HFF-Myc (cell line): ENCODE measurements at regions not wholly inside any gene's neighbourhood (a gene's known extent, or its start where the extent isn't known, plus 50 kb on each side); places are given as distances from the start of the nearest gene placed in this dataset.

ENCODE experiments used
- DNase-seq: peaks from one replicate; pipeline ENCODE4 v3.0.0-alpha.2; 2011; ENCODE audit warnings: low read depth; ENCODE audit errors: extremely low read depth
- H3K4me3 ChIP-seq: replicated peaks from 2 replicates; pipeline ENCODE4 v1.5.1; 2011; ENCODE audit warnings: low read depth, mild to moderate bottlenecking, control low read depth, low read length
- CTCF ChIP-seq: IDR thresholded peaks from 2 replicates; pipeline ENCODE4 v1.5.1; 2012; ENCODE audit warnings: mild to moderate bottlenecking, low read depth, low read length, control low read depth; ENCODE audit errors: missing control alignments

- no peak for TF ChIP-seq CTCF
- no peak overlapping the region for H3K4me3 ChIP-seq
Measured at GRCh38 chr1:222918801-222919477, 104.1 kb downstream of the DISP1 start.

GRCh38 chr1:222919478-222919865 is 104.6 kb downstream of the DISP1 start:
- no peak overlapping the region for H3K4me3 ChIP-seq
- no peak for DNase-seq
- TF ChIP-seq CTCF = no peak

More at GRCh38 chr1:222918801-222919477, 104.1 kb downstream of the DISP1 start:
- no peak for DNase-seq

- DNase-seq = no peak
- no peak for TF ChIP-seq CTCF
- H3K4me3 ChIP-seq = no peak overlapping the region
Measured at GRCh38 chr1:222920169-222920568, 105.3 kb downstream of the DISP1 start.

- no peak for DNase-seq
- no peak overlapping the region for H3K4me3 ChIP-seq
- TF ChIP-seq CTCF = no peak
Measured at GRCh38 chr1:222921945-222922344, 107.1 kb downstream of the DISP1 start.

- TF ChIP-seq CTCF = no peak
- no peak overlapping the region for H3K4me3 ChIP-seq
- DNase-seq = no peak
Measured at GRCh38 chr1:222923506-222923905, 108.7 kb downstream of the DISP1 start.

- no peak for DNase-seq
- no peak overlapping the region for H3K4me3 ChIP-seq
- no peak for TF ChIP-seq CTCF
Measured at GRCh38 chr1:222924136-222924706, 109.4 kb downstream of the DISP1 start.

GRCh38 chr1:222926566-222926965 is 111.7 kb downstream of the DISP1 start:
- no peak for DNase-seq

More at GRCh38 chr1:222926566-222926965, 111.7 kb downstream of the DISP1 start:
- TF ChIP-seq CTCF = no peak
- no peak overlapping the region for H3K4me3 ChIP-seq
